C4-2B (cell line): ENCODE measurements at regions not wholly inside any gene's neighbourhood (a gene's known extent, or its start where the extent isn't known, plus 50 kb on each side); places are given as distances from the start of the nearest gene placed in this dataset.

Source experiments
- H3K27ac ChIP-seq: fragments of 450-650 bp; 2 replicates; pipeline ENCODE4 v1.5.1; 2017
- CTCF ChIP-seq: fragments of 450-650 bp; conservative IDR thresholded peaks from 2 replicates; pipeline ENCODE4 v1.5.1; 2017; ENCODE audit warnings: mild to moderate bottlenecking
- ZFX ChIP-seq: fragments of 450-650 bp; IDR thresholded peaks from 2 replicates; pipeline ENCODE4 v1.6.1; 2017

- TF ChIP-seq ZFX (no peak), CTCF (no peak)
- H3K27ac ChIP-seq: no peak overlapping the region
Observed at GRCh38 chr3:59263152-59263551, 213.3 kb upstream of the CFAP20DC start.

- H3K27ac ChIP-seq: no peak overlapping the region
- no peak for TF ChIP-seq CTCF
Observed at GRCh38 chr3:59262076-59262498, 212.3 kb upstream of the CFAP20DC start.

- H3K27ac ChIP-seq: no peak overlapping the region
- no peak for TF ChIP-seq ZFX
- TF ChIP-seq CTCF: no peak
Observed at GRCh38 chr3:59261009-59261408, 211.2 kb upstream of the CFAP20DC start.

GRCh38 chr3:59258550-59259260 is 208.9 kb upstream of the CFAP20DC start:
- no peak overlapping the region for H3K27ac ChIP-seq
- no peak for TF ChIP-seq ZFX
- no peak for TF ChIP-seq CTCF

- TF ChIP-seq ZFX (no peak), CTCF (no peak)
- no peak overlapping the region for H3K27ac ChIP-seq
Observed at GRCh38 chr3:59257506-59257905, 207.7 kb upstream of the CFAP20DC start.

GRCh38 chr3:59256230-59256629 is 206.4 kb upstream of the CFAP20DC start:
- TF ChIP-seq ZFX (no peak), CTCF (no peak)
- H3K27ac ChIP-seq: no peak overlapping the region

GRCh38 chr3:59254976-59255375 is 205.2 kb upstream of the CFAP20DC start:
- TF ChIP-seq ZFX: no peak
- TF ChIP-seq CTCF: no peak
- H3K27ac ChIP-seq: no peak overlapping the region
